ENCODE measurements at regions not wholly inside any gene's neighbourhood (a gene's known extent, or its start where the extent isn't known, plus 50 kb on each side); places are given as distances from the start of the nearest gene placed in this dataset.

DNA sequence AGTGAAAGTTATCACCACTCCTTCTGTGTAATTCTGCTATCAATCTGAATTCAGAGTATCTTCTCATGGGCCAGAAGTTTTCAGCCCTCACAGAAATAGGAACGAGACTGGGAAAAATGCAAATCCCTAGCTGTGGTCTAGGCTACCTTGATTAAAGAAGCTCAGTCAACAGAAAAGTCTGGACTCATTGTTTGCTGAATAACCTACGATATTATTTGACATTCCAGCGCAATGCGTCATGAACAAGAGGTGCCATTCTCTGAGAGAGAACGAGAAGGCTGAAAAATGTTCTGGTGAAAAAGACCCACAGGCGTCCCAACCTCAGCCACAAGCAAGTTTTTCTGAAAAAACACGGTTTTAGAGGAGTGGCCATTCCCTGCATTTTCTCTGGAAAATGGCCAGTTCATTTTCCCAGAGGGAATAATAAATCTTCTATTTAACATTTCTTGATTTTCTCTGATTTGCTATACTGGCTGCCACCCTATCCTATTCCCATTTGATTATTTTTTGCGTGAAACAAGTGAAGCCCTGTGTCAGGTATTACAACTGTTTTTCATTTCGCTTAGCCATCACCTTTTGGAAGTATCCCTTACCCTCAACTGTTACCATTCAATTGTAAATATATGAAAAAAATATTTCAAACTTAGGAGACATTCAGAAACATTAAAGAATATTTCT is 1117.6 kb upstream of the PRKX start:
- POLR2A ChIA-PET: no interaction called here
- Histone ChIP-seq H3K27me3 (ENCODE audit: control insufficient read depth in 1 of 2, insufficient read depth in 2 of 2, low read length in 2 of 2) (no peaks in the 10 kb centered on the region), H3K36me3 (ENCODE audit: insufficient read depth, low read length) (no peaks in the 10 kb centered on the region), H3K27ac (ENCODE audit: low read depth in 1 of 2, low read length in 2 of 2) (no peak overlapping the region), H3K4me3 (ENCODE audit: low read length) (no peak overlapping the region), H3K4me1 (ENCODE audit: insufficient read depth, low read length) (no peaks in the 10 kb centered on the region), H3K9me3 (ENCODE audit: control insufficient read depth in 1 of 2, insufficient read depth in 1 of 2, low read length in 2 of 2) (no peaks in the 10 kb centered on the region)
- H3K4me1 Mint-ChIP-seq (ENCODE audit: low read depth): no peaks in the 10 kb centered on the region
- no peak overlapping the region for H3K4me3 Mint-ChIP-seq
- CTCF ChIA-PET: no interaction called here
- TF ChIP-seq, protein P1, sequence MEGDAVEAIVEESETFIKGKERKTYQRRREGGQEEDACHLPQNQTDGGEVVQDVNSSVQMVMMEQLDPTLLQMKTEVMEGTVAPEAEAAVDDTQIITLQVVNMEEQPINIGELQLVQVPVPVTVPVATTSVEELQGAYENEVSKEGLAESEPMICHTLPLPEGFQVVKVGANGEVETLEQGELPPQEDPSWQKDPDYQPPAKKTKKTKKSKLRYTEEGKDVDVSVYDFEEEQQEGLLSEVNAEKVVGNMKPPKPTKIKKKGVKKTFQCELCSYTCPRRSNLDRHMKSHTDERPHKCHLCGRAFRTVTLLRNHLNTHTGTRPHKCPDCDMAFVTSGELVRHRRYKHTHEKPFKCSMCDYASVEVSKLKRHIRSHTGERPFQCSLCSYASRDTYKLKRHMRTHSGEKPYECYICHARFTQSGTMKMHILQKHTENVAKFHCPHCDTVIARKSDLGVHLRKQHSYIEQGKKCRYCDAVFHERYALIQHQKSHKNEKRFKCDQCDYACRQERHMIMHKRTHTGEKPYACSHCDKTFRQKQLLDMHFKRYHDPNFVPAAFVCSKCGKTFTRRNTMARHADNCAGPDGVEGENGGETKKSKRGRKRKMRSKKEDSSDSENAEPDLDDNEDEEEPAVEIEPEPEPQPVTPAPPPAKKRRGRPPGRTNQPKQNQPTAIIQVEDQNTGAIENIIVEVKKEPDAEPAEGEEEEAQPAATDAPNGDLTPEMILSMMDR (IDR thresholded peaks at IDR 0.05): no peak
- peaks cover 2% of the 10 kb centered on the region for H3K9me3 Mint-ChIP-seq
- ATAC-seq (ENCODE audit: poor library complexity): no peak
- no peaks in the 10 kb centered on the region for H3K27me3 Mint-ChIP-seq
- DNase-seq: no peak
- no peak overlapping the region for H3K27ac Mint-ChIP-seq
- intact Hi-C loops (cut with DNase I, micrococcal nuclease): no loop called here
- no peaks in the 10 kb centered on the region for H3K36me3 Mint-ChIP-seq (ENCODE audit: low read depth)

DNA sequence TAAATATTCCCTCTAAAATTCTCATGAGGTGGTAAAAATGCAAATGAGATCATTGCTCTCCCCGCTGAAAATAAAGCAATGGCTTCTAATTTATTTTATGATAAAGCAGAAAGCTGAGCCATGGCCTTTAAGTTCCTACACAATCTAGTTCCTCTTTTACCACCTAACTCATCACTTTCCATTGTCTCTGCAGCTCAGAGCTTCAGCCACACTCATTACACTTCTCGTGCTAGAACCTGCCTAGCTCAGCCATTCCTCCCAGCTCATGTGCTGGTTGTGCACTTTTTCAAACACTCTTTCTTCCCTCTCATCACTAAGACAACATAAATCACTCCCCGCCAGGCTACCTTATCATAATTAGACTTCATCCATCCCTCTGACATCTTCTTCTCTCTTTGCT is 1112.1 kb upstream of the PRKX start:
- ATAC-seq (ENCODE audit: poor library complexity) (no peak), DNase-seq (no peak)
- Histone ChIP-seq H3K36me3 (ENCODE audit: insufficient read depth, low read length) (no peaks in the 10 kb centered on the region), H3K4me3 (ENCODE audit: low read length) (no peak overlapping the region), H3K27me3 (ENCODE audit: control insufficient read depth in 1 of 2, insufficient read depth in 2 of 2, low read length in 2 of 2) (no peaks in the 10 kb centered on the region), H3K27ac (ENCODE audit: low read depth in 1 of 2, low read length in 2 of 2) (no peak overlapping the region), H3K9me3 (ENCODE audit: control insufficient read depth in 1 of 2, insufficient read depth in 1 of 2, low read length in 2 of 2) (no peaks in the 10 kb centered on the region), H3K4me1 (ENCODE audit: insufficient read depth, low read length) (no peaks in the 10 kb centered on the region)
- Mint-ChIP-seq H3K4me1 (ENCODE audit: low read depth) (no peaks in the 10 kb centered on the region), H3K4me3 (no peak overlapping the region), H3K27me3 (no peaks in the 10 kb centered on the region), H3K36me3 (ENCODE audit: low read depth) (no peaks in the 10 kb centered on the region), H3K27ac (no peak overlapping the region), H3K9me3 (no peaks in the 10 kb centered on the region)
- TF ChIP-seq, protein P1 (IDR thresholded peaks at IDR 0.05): no peak
- intact Hi-C loops (cut with DNase I, micrococcal nuclease): no loop called here
- ChIA-PET CTCF (no interaction called here), POLR2A (no interaction called here)

DNA sequence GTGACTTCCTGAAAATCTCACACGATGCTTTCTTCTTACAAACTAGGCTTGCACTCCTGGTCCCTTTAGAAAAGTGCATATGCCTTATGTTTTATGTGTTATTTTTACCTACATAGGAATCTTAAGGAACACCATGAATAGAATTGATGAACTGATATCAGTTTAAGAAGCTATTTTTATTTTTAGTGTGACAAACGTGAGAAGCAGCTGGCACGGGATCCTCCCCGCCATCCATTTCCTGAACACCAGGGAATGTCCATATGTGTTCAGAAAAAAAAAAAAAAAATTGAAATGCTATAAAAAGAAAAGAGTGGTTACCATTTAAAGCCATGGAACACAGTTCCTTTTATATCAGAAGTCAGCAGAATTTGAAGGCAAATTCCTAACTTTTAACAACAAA is 1096.1 kb upstream of the PRKX start:
- DNase-seq: no peak
- H3K9me3 Mint-ChIP-seq: peaks cover 3% of the 10 kb centered on the region

More for the DNA sequence above, 1096.1 kb upstream of the PRKX start:
- Mint-ChIP-seq H3K4me1 (ENCODE audit: low read depth) (no peaks in the 10 kb centered on the region), H3K36me3 (ENCODE audit: low read depth) (no peaks in the 10 kb centered on the region), H3K27ac (no peak overlapping the region), H3K27me3 (no peaks in the 10 kb centered on the region), H3K4me3 (no peak overlapping the region)
- POLR2A ChIA-PET: no interaction called here
- no peak overlapping the region for H3K4me3 ChIP-seq (ENCODE audit: low read length)
- CTCF ChIA-PET: no interaction called here
- H3K27ac ChIP-seq (ENCODE audit: low read depth in 1 of 2, low read length in 2 of 2): no peak overlapping the region
- H3K9me3 ChIP-seq (ENCODE audit: control insufficient read depth in 1 of 2, insufficient read depth in 1 of 2, low read length in 2 of 2): peaks cover 0 to 6% of the 10 kb centered on the region in 2 experiments
- ATAC-seq (ENCODE audit: poor library complexity): no peak
- intact Hi-C loops (cut with DNase I, micrococcal nuclease): no loop called here
- no peaks in the 10 kb centered on the region for H3K27me3 ChIP-seq (ENCODE audit: control insufficient read depth in 1 of 2, insufficient read depth in 2 of 2, low read length in 2 of 2)
- TF ChIP-seq, protein P1 (IDR thresholded peaks at IDR 0.05): no peak
- no peaks in the 10 kb centered on the region for H3K36me3 ChIP-seq (ENCODE audit: insufficient read depth, low read length)
- H3K4me1 ChIP-seq (ENCODE audit: insufficient read depth, low read length): no peaks in the 10 kb centered on the region

Data from CD4-positive, alpha-beta T cell (primary cell).